ENCODE measurements at regions not wholly inside any gene's neighbourhood (a gene's known extent, or its start where the extent isn't known, plus 50 kb on each side); places are given as distances from the start of the nearest gene placed in this dataset.
A peak's percentile ranks its signal among the peaks of the same experiment; 100 is the strongest.

GRCh38 chr15:39388118-39388517 is 192.8 kb upstream of the THBS1 start (continued):
- TF ChIP-seq ARID5B (CRISPR knock-in tag; IDR thresholded peaks at IDR 0.05) (peak; percentile 67; the same call in 1 of the 2 replicates), SOX5 (CRISPR knock-in tag; IDR thresholded peaks at IDR 0.05; ENCODE audit: borderline replicate concordance) (peak; percentile 90), ARID3A (IDR thresholded peaks at IDR 0.05; ENCODE audit: low read depth, low read length) (0 out of 2 replicates have a peak, but pooled peaks have one; percentile 32), ZXDC (CRISPR knock-in tag; IDR thresholded peaks at IDR 0.05) (no peak), THAP8 (CRISPR knock-in tag; IDR thresholded peaks at IDR 0.05; ENCODE audit: borderline replicate concordance) (no peak), ZNF18 (CRISPR knock-in tag; IDR thresholded peaks at IDR 0.05; ENCODE audit: insufficient replicate concordance) (no peak), POLR2A (IDR thresholded peaks at IDR 0.05; ENCODE audit: insufficient read depth in 1 of 2, low read depth in 2 of 2, low read length in 2 of 2) (no peak)
